ENCODE measurements at regions not wholly inside any gene's neighbourhood (a gene's known extent, or its start where the extent isn't known, plus 50 kb on each side); places are given as distances from the start of the nearest gene placed in this dataset.

- intact Hi-C loops (cut with DNase I) = no loop called here
- no peaks in the 10 kb centered on the region for H3K27me3 ChIP-seq
- no peak for TF ChIP-seq CTCF (IDR thresholded peaks at IDR 0.05)
- no peak overlapping the region for H3K27ac ChIP-seq
- no peaks in the 10 kb centered on the region for H3K9me3 ChIP-seq
- H3K4me3 ChIP-seq = no peak overlapping the region
- H3K4me1 ChIP-seq = no peaks in the 10 kb centered on the region
- no peaks in the 10 kb centered on the region for H3K36me3 ChIP-seq
- DNase-seq (ENCODE audit: low spot score in 2 of 2) = no peak
These were observed 436.8 kb upstream of the MYT1L start for GRCh38 chr2:2767837-2768236.

GRCh38 chr2:2765839-2766495 is 434.9 kb upstream of the MYT1L start:
- no peak for DNase-seq (ENCODE audit: low spot score in 2 of 2)
- no peaks in the 10 kb centered on the region for H3K27me3 ChIP-seq
- H3K36me3 ChIP-seq = no peaks in the 10 kb centered on the region
- H3K9me3 ChIP-seq = no peaks in the 10 kb centered on the region
- no peaks in the 10 kb centered on the region for H3K4me1 ChIP-seq
- H3K4me3 ChIP-seq = no peak overlapping the region
- intact Hi-C loops (cut with DNase I) = no loop called here
- H3K27ac ChIP-seq = no peak overlapping the region
- TF ChIP-seq CTCF (IDR thresholded peaks at IDR 0.05) = no peak

DNA sequence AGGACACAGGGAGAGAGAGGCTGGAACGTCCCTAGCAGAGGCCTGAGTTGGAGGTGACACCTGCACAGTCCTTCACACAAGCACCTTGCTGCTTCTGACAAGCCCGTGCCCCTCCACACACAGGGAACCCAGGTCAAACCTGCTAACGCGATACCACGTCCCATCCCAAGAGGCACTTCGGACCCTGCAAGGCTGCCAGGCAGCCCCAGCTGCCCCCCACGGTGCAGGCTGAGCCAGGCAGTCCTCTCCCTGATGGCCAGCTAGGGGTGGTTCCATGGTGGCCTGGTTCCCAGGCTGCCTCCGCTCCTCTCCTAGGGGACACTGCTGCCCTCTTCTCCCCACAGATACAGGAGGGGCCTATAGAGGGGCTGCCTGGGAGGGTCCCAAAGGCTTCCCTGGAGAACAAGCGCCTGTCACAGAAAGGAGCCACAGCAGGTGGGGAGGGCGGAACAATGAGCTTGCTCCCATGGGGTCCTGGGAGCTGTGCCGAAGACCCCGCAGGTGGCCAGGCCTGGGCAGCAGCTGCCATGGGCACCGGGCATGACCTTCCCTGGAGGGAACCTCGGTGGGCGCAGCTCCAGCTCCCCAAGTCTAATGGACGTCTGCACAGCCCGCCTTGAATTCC is 434.2 kb upstream of the MYT1L start:
- intact Hi-C loops (cut with DNase I) = no loop called here
- TF ChIP-seq CTCF (IDR thresholded peaks at IDR 0.05) = no peak
- Histone ChIP-seq H3K9me3 (no peaks in the 10 kb centered on the region), H3K27ac (no peak overlapping the region), H3K27me3 (no peaks in the 10 kb centered on the region), H3K4me3 (no peak overlapping the region), H3K36me3 (no peaks in the 10 kb centered on the region), H3K4me1 (no peaks in the 10 kb centered on the region)
- DNase-seq (ENCODE audit: low spot score in 2 of 2) = no peak

GRCh38 chr2:2764739-2765138 is 433.7 kb upstream of the MYT1L start:
- H3K36me3 ChIP-seq = no peaks in the 10 kb centered on the region
- H3K27me3 ChIP-seq = no peaks in the 10 kb centered on the region
- TF ChIP-seq CTCF (IDR thresholded peaks at IDR 0.05) = no peak
- H3K4me3 ChIP-seq = no peak overlapping the region
- intact Hi-C loops (cut with DNase I) = no loop called here
- no peak for DNase-seq (ENCODE audit: low spot score in 2 of 2)
- H3K27ac ChIP-seq = no peak overlapping the region
- H3K4me1 ChIP-seq = no peaks in the 10 kb centered on the region
- H3K9me3 ChIP-seq = no peaks in the 10 kb centered on the region

- Histone ChIP-seq H3K9me3 (no peaks in the 10 kb centered on the region), H3K27me3 (no peaks in the 10 kb centered on the region), H3K36me3 (no peaks in the 10 kb centered on the region), H3K27ac (no peak overlapping the region), H3K4me3 (no peak overlapping the region), H3K4me1 (no peaks in the 10 kb centered on the region)
- no peak for DNase-seq (ENCODE audit: low spot score in 2 of 2)
- intact Hi-C loops (cut with DNase I) = no loop called here
- no peak for TF ChIP-seq CTCF (IDR thresholded peaks at IDR 0.05)
These were observed 432.9 kb upstream of the MYT1L start for GRCh38 chr2:2764001-2764355.
